ENCODE measurements at regions not wholly inside any gene's neighbourhood (a gene's known extent, or its start where the extent isn't known, plus 50 kb on each side); places are given as distances from the start of the nearest gene placed in this dataset.

DNA sequence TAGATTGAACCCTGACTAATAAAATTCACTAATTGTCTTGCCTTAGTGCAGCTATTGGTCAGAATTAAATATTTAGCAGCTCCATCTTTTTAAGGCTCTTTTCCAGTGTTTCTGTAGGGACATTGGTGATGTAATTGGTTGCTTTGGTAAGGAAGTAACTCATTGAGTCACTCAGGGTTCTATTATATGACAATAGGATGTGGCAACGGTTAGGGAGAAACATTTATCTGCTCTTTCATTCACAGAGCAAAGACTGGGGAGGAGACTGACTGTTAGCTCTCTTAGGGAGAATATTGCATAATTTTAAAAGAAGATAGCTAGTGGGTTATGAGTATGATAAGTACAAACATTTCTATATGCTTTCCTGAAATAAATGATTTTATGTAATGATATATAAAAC lies 616.5 kb downstream of the TRHDE start:
- intact Hi-C loops (cut with micrococcal nuclease; ENCODE audit: unreplicated experiment) = no loop called here
- no peak for TF ChIP-seq EZH2 (IDR thresholded peaks at IDR 0.05; ENCODE audit: low read depth)
- TF ChIP-seq, protein P1, sequence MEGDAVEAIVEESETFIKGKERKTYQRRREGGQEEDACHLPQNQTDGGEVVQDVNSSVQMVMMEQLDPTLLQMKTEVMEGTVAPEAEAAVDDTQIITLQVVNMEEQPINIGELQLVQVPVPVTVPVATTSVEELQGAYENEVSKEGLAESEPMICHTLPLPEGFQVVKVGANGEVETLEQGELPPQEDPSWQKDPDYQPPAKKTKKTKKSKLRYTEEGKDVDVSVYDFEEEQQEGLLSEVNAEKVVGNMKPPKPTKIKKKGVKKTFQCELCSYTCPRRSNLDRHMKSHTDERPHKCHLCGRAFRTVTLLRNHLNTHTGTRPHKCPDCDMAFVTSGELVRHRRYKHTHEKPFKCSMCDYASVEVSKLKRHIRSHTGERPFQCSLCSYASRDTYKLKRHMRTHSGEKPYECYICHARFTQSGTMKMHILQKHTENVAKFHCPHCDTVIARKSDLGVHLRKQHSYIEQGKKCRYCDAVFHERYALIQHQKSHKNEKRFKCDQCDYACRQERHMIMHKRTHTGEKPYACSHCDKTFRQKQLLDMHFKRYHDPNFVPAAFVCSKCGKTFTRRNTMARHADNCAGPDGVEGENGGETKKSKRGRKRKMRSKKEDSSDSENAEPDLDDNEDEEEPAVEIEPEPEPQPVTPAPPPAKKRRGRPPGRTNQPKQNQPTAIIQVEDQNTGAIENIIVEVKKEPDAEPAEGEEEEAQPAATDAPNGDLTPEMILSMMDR (conservative IDR thresholded peaks at IDR 0.05) = no peak
- H3K4me2 ChIP-seq = no peak overlapping the region

DNA sequence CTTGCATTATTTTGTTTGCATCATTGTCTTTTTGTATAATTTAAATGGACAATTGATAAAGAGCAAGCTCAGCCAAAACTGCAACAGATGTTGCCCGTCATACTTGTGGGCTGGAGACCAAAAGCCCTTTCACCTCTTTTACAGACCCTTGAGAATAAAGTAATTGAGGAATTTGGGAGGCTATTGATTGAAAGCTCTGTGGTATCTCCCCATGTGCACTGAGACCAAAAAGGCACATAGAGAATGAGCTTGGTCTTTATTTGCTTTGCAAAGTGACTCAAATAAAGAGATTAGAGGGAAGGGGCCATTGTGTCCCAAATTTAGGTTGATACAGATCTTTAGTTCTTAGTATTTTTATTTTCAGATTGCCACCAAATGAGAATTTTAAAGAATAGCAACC lies 617.6 kb downstream of the TRHDE start:
- Histone ChIP-seq H3K27me3 (ENCODE audit: insufficient read depth, low read depth) (no peaks in the 10 kb centered on the region), H3K36me3 (ENCODE audit: low read depth) (no peaks in the 10 kb centered on the region), H3K4me3 (no peak overlapping the region), H3K9me2 (ENCODE audit: insufficient read depth) (no peaks in the 10 kb centered on the region), H3K4me2 (no peak overlapping the region), H3K27ac (no peak overlapping the region), H3F3A (ENCODE audit: insufficient read depth, low read depth) (no peaks in the 10 kb centered on the region), H3K79me2 (ENCODE audit: low read depth) (no peaks in the 10 kb centered on the region), H4K20me1 (ENCODE audit: insufficient read depth) (no peaks in the 10 kb centered on the region), H3K9me3 (ENCODE audit: insufficient read depth, low read depth) (no peaks in the 10 kb centered on the region), H2AFZ (no peak overlapping the region), H3K4me1 (replicated peaks; ENCODE audit: insufficient read depth) (no peaks in the 10 kb centered on the region)
- TF ChIP-seq EZH2 (IDR thresholded peaks at IDR 0.05; ENCODE audit: low read depth) = no peak
- TF ChIP-seq, protein P1 (conservative IDR thresholded peaks at IDR 0.05) = no peak
- ChIA-PET CTCF (no interaction called here), POLR2A (ENCODE audit: unreplicated experiment) (no interaction called here)
- intact Hi-C loops (cut with micrococcal nuclease; ENCODE audit: unreplicated experiment) = no loop called here
- no TSS peak for BruUV-seq (replicated peaks)
- DNase-seq = no peak

More for the DNA sequence above, 616.5 kb downstream of the TRHDE start:
- POLR2A ChIA-PET (ENCODE audit: unreplicated experiment) = no interaction called here
- Histone ChIP-seq H2AFZ (no peak overlapping the region), H3K27ac (no peak overlapping the region), H3K9me3 (ENCODE audit: insufficient read depth, low read depth) (no peaks in the 10 kb centered on the region), H3K4me3 (no peak overlapping the region), H4K20me1 (ENCODE audit: insufficient read depth) (no peaks in the 10 kb centered on the region), H3F3A (ENCODE audit: insufficient read depth, low read depth) (no peaks in the 10 kb centered on the region), H3K27me3 (ENCODE audit: insufficient read depth, low read depth) (no peaks in the 10 kb centered on the region), H3K4me1 (replicated peaks; ENCODE audit: insufficient read depth) (no peaks in the 10 kb centered on the region), H3K79me2 (ENCODE audit: low read depth) (no peaks in the 10 kb centered on the region), H3K9me2 (ENCODE audit: insufficient read depth) (no peaks in the 10 kb centered on the region), H3K36me3 (ENCODE audit: low read depth) (no peaks in the 10 kb centered on the region)
- DNase-seq = no peak
- no TSS peak for BruUV-seq (replicated peaks)
- CTCF ChIA-PET = no interaction called here

DNA sequence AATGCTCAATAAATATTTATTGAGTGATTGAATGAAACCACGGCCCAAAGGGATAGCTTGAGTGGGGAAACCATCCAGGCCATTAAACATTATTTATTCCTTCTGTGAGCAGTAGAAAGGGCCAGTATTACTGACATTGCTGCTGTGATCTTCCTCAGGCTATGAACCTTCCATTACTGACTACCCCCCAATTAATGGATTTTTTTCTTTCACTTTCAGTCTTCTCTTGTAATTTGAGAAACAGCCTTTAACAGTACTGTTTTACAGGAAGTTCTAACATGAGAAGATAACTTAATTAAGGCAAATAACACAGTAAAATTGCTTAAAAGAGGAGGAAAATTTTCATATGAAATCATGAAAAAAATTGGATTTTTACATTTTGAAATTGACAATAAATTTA lies 629.5 kb downstream of the TRHDE start:
- intact Hi-C loops (cut with micrococcal nuclease; ENCODE audit: unreplicated experiment) = no loop called here
- peak overlapping the region; percentile 26; the same call in 1 of the 2 replicates for H3K4me2 ChIP-seq
- H3K4me1 ChIP-seq (replicated peaks; ENCODE audit: insufficient read depth) = no peaks in the 10 kb centered on the region
- no peaks in the 10 kb centered on the region for H3F3A ChIP-seq (ENCODE audit: insufficient read depth, low read depth)
- CTCF ChIA-PET = no interaction called here
- H3K36me3 ChIP-seq (ENCODE audit: low read depth) = no peaks in the 10 kb centered on the region
- no peaks in the 10 kb centered on the region for H3K9me3 ChIP-seq (ENCODE audit: insufficient read depth, low read depth)
- no peak for DNase-seq
- POLR2A ChIA-PET (ENCODE audit: unreplicated experiment) = no interaction called here
- H4K20me1 ChIP-seq (ENCODE audit: insufficient read depth) = no peaks in the 10 kb centered on the region
- H2AFZ ChIP-seq = no peak overlapping the region
- no peaks in the 10 kb centered on the region for H3K27me3 ChIP-seq (ENCODE audit: insufficient read depth, low read depth)
- no peak overlapping the region for H3K27ac ChIP-seq
- H3K79me2 ChIP-seq (ENCODE audit: low read depth) = no peaks in the 10 kb centered on the region
- no peak overlapping the region for H3K4me3 ChIP-seq
- no TSS peak for BruUV-seq (replicated peaks)
- TF ChIP-seq, protein P1 (conservative IDR thresholded peaks at IDR 0.05) = no peak
- TF ChIP-seq EZH2 (IDR thresholded peaks at IDR 0.05; ENCODE audit: low read depth) = no peak
- H3K9me2 ChIP-seq (ENCODE audit: insufficient read depth) = no peaks in the 10 kb centered on the region
